Endothelial cell of umbilical vein (primary cell): ENCODE measurements at regions not wholly inside any gene's neighbourhood (a gene's known extent, or its start where the extent isn't known, plus 50 kb on each side); places are given as distances from the start of the nearest gene placed in this dataset.

Source experiments
- BruUV-seq: library from RNA; stranded (reverse); fragments of 400-500 nt; replicated peaks from 2 replicates; lab custom pipeline; 2021; lab: Mats Ljungman, UMichigan
- CTCF ChIA-PET: fragments of 300-600, 350-600 bp; sonication (Branson Sonifier 250); formaldehyde crosslinking; loops from one replicate; lab custom pipeline; 2021; ENCODE audit warnings: antibody characterized with exemption, inconsistent platforms; lab: Charles Lee
- POLR2A ChIA-PET: fragments of 300-600, 350-600 bp; sonication (Branson Sonifier 250); formaldehyde crosslinking; loops from one replicate; lab custom pipeline; 2021; ENCODE audit warnings: antibody characterized with exemption, inconsistent platforms; lab: Charles Lee
- DNase-seq: peaks from one replicate; pipeline ENCODE4 v3.0.0-alpha.2; 2011; ENCODE audit warnings: low read depth, low spot score
- FAIRE-seq: peaks from 2 replicates; lab custom pipeline; 2011; peaks lifted over from hg19 to GRCh38; lab: Jason Lieb, UNC
- H2AFZ ChIP-seq: 2 replicates; pipeline ENCODE4 v1.6.0; 2012; ENCODE audit warnings: low read depth, low read length, control low read depth, inconsistent platforms
- H3K27ac ChIP-seq: 2 replicates; pipeline ENCODE4 v1.5.1; 2011; ENCODE audit warnings: low read depth, mild to moderate bottlenecking, control low read depth, low read length, moderate library complexity; ENCODE audit not compliant: insufficient read depth
- H3K27me3 ChIP-seq, 2 experiments: 2 replicates each; pipeline versions ENCODE4 v1.6.0 to v1.6.1; 2011; ENCODE audit warnings: low read length in 2 of 2, mixed read lengths in 1 of 2; ENCODE audit not compliant: control insufficient read depth in 2 of 2, insufficient read depth in 2 of 2
- H3K36me3 ChIP-seq, 2 experiments: 2 replicates in 1 of 2; 3 replicates in 1 of 2; pipeline ENCODE4 v1.5.1; 2011; ENCODE audit warnings: low read length in 2 of 2, mild to moderate bottlenecking in 1 of 2, moderate library complexity in 1 of 2; ENCODE audit not compliant: control insufficient read depth in 2 of 2, insufficient read depth in 2 of 2; ENCODE audit errors: extremely low read depth in 1 of 2
- H3K4me1 ChIP-seq: 3 replicates; pipeline ENCODE4 v1.5.1; 2011; ENCODE audit warnings: mild to moderate bottlenecking, low read length; ENCODE audit not compliant: control insufficient read depth, insufficient read depth; ENCODE audit errors: extremely low read depth
- H3K4me2 ChIP-seq: 2 replicates; pipeline ENCODE4 v1.6.1; 2011; ENCODE audit warnings: low read length, control low read depth, mixed read lengths; ENCODE audit not compliant: insufficient read depth
- H3K4me3 ChIP-seq, 3 experiments: fragments of 200-600 bp in 1 of 3; sonication (generic), shearing (Covaris generic) in 1 of 3; replicated peaks in 1 of 3; 2 replicates each; pipeline ENCODE4 v1.5.1; 2011 to 2016; ENCODE audit warnings: control low read depth in 3 of 3, low read length in 3 of 3, mild to moderate bottlenecking in 2 of 3, inconsistent platforms in 1 of 3, low read depth in 1 of 3, moderate library complexity in 1 of 3; ENCODE audit not compliant: insufficient read depth in 1 of 3
- H3K79me2 ChIP-seq: 2 replicates; pipeline ENCODE4 v1.6.0; 2012; ENCODE audit warnings: low read length, inconsistent platforms; ENCODE audit not compliant: control insufficient read depth, insufficient read depth
- H3K9ac ChIP-seq: replicated peaks from 2 replicates; pipeline ENCODE3; 2011; ENCODE audit warnings: low read length, control low read depth; ENCODE audit not compliant: insufficient read depth; ENCODE audit errors: extremely low read depth
- H3K9me1 ChIP-seq: replicated peaks from 3 replicates; pipeline ENCODE4 v1.6.0; 2011; ENCODE audit warnings: mild to moderate bottlenecking, low read length; ENCODE audit not compliant: control insufficient read depth, insufficient read depth; ENCODE audit errors: extremely low read depth
- H3K9me3 ChIP-seq: replicated peaks from 2 replicates; pipeline ENCODE4 v1.5.1; 2012; ENCODE audit warnings: low read length, inconsistent platforms; ENCODE audit not compliant: control insufficient read depth, insufficient read depth
- H4K20me1 ChIP-seq: replicated peaks from 2 replicates; pipeline ENCODE3; 2011; ENCODE audit warnings: mild to moderate bottlenecking, low read length; ENCODE audit not compliant: control insufficient read depth, insufficient read depth; ENCODE audit errors: extremely low read depth
- CTCF ChIP-seq, 2 donors: IDR thresholded peaks; 1 replicate in 1 of 2; 2 replicates in 1 of 2; pipeline ENCODE4 v1.5.1; 2011; ENCODE audit warnings: low read length in 2 of 2, mild to moderate bottlenecking in 2 of 2, moderate library complexity in 2 of 2, control low read depth in 1 of 2, inconsistent platforms in 1 of 2, low read depth in 1 of 2; ENCODE audit not compliant: insufficient read depth in 1 of 2; ENCODE audit errors: extremely low read depth in 1 of 2
- EZH2 ChIP-seq: IDR thresholded peaks from 2 replicates; pipeline ENCODE4 v1.6.1; 2012; ENCODE audit warnings: borderline replicate concordance, low read depth, mild to moderate bottlenecking, moderate library complexity, low read length, inconsistent platforms; ENCODE audit not compliant: severe bottlenecking
- FOS ChIP-seq: IDR thresholded peaks from 2 replicates; pipeline ENCODE4 v1.6.1; 2011; ENCODE audit warnings: mild to moderate bottlenecking, low read length, moderate library complexity, borderline replicate concordance; ENCODE audit not compliant: insufficient read depth
- GATA2 ChIP-seq: IDR thresholded peaks from 2 replicates; pipeline ENCODE4 v1.7.0; 2011; ENCODE audit warnings: low read depth, mild to moderate bottlenecking, moderate library complexity, mixed read lengths, low read length; ENCODE audit not compliant: insufficient read length, insufficient read depth
- JUN ChIP-seq: IDR thresholded peaks from 2 replicates; pipeline ENCODE4 v1.6.1; 2011; ENCODE audit warnings: borderline replicate concordance, low read depth; ENCODE audit not compliant: insufficient read length, insufficient read depth
- MAX ChIP-seq: IDR thresholded peaks from 2 replicates; pipeline ENCODE4 v1.6.1; 2011; ENCODE audit not compliant: insufficient read depth, insufficient read length
- MYC ChIP-seq: IDR thresholded peaks from one replicate; pipeline ENCODE4 v1.6.1; 2011; ENCODE audit warnings: mild to moderate bottlenecking, low read depth, low read length
- POLR2A ChIP-seq: IDR thresholded peaks from 2 replicates; pipeline ENCODE4 v1.6.1; 2012; ENCODE audit warnings: low read depth, mild to moderate bottlenecking, control low read depth, low read length
- POLR2AphosphoS5 ChIP-seq: IDR thresholded peaks from 2 replicates; pipeline ENCODE4 v1.6.1; 2012; ENCODE audit warnings: low read depth, mild to moderate bottlenecking, control low read depth, low read length, moderate library complexity; ENCODE audit not compliant: insufficient read depth
- dilution Hi-C: fragments of 300-500 bp; cut with MboI; formaldehyde crosslinking; loops from one replicate; pipeline ENCODE4 v1.15.0; 2019; ENCODE audit warnings: low sequenced_read_pairs; ENCODE audit not compliant: extremely low pct_ligation_motif_present
- intact Hi-C: fragments of 100-400 bp; cut with micrococcal nuclease; formaldehyde crosslinking; loops from one replicate; pipeline ENCODE4 v1.10.0; 2022

- H3K9me3 ChIP-seq, result no peaks in the 10 kb centered on the region
- H3K79me2 ChIP-seq, result no peaks in the 10 kb centered on the region
- dilution Hi-C loops, result no loop called here
- H3K4me2 ChIP-seq, result no peak overlapping the region
- no peak overlapping the region for H3K4me3 ChIP-seq
- POLR2A ChIA-PET, result no interaction called here
- no peaks in the 10 kb centered on the region for H3K4me1 ChIP-seq
- CTCF ChIA-PET, result interaction anchor here (0.6 to 3.5 kb wide), 10 partner anchors 10 to 597 kb away, joined by 3 to 27 read pairs (median 4); no protein-coding TSS in a partner anchor
- no peaks in the 10 kb centered on the region for H3K9me1 ChIP-seq
- H4K20me1 ChIP-seq, result no peaks in the 10 kb centered on the region
- no peak overlapping the region for H3K9ac ChIP-seq
- H3K36me3 ChIP-seq, result no peaks in the 10 kb centered on the region
- BruUV-seq, result no TSS peak
- TF ChIP-seq CTCF (IDR thresholded peaks at IDR 0.05; ENCODE audit: extremely low read depth in 1 of 2, insufficient read depth in 1 of 2, low read depth in 1 of 2, low read length in 2 of 2) (peak; percentile 30 to 33), EZH2 (no peak)
- intact Hi-C loops, result loop anchor here (1.0 kb wide), 4 partner anchors 452 to 595 kb away; no protein-coding TSS in a partner anchor
- no peak overlapping the region for H2AFZ ChIP-seq
- DNase-seq, result peak; percentile 32
- no peak overlapping the region for H3K27ac ChIP-seq
- no peak for FAIRE-seq
- no peaks in the 10 kb centered on the region for H3K27me3 ChIP-seq
Observed at GRCh38 chr1:229714964-229715603, 89.0 kb downstream of the URB2 start.

GRCh38 chr1:229716069-229716468, 90.0 kb downstream of the URB2 start:
- CTCF ChIA-PET, result interaction anchor here (1.0 to 3.5 kb wide), 8 partner anchors 42 to 596 kb away, joined by 3 to 27 read pairs (median 4); partner anchors contain the start of gene ABCB10
- dilution Hi-C loops, result no loop called here
- intact Hi-C loops, result no loop called here
- Histone ChIP-seq H3K9ac (no peak overlapping the region), H4K20me1 (no peaks in the 10 kb centered on the region), H3K4me3 (no peak overlapping the region), H2AFZ (no peak overlapping the region), H3K4me1 (no peaks in the 10 kb centered on the region), H3K36me3 (no peaks in the 10 kb centered on the region), H3K9me3 (no peaks in the 10 kb centered on the region), H3K4me2 (no peak overlapping the region), H3K9me1 (no peaks in the 10 kb centered on the region), H3K27ac (no peak overlapping the region), H3K27me3 (no peaks in the 10 kb centered on the region), H3K79me2 (no peaks in the 10 kb centered on the region)
- no TSS peak for BruUV-seq
- POLR2A ChIA-PET, result no interaction called here
- no peak for TF ChIP-seq GATA2
- no peak for TF ChIP-seq FOS
- TF ChIP-seq MAX, result no peak
- no peak for TF ChIP-seq EZH2
- no peak for TF ChIP-seq POLR2AphosphoS5
- no peak for TF ChIP-seq MYC
- no peak for TF ChIP-seq CTCF (IDR thresholded peaks at IDR 0.05; ENCODE audit: extremely low read depth in 1 of 2, insufficient read depth in 1 of 2, low read depth in 1 of 2, low read length in 2 of 2)
- TF ChIP-seq POLR2A, result no peak
- no peak for TF ChIP-seq JUN
- FAIRE-seq (no peak), DNase-seq (no peak)
